Myocyte (in vitro differentiated cells): ENCODE measurements at regions not wholly inside any gene's neighbourhood (a gene's known extent, or its start where the extent isn't known, plus 50 kb on each side); places are given as distances from the start of the nearest gene placed in this dataset.
"Not testable (repeated sequence)": the region's sequence is repeated elsewhere in the genome, so short reads cannot be mapped to it uniquely, and the experiment has no call there.

Experiments
- DNase-seq: peaks from one replicate; pipeline ENCODE4 v3.0.0-alpha.2; 2012; ENCODE audit warnings: low read depth

- no peak for DNase-seq
Measured at GRCh38 chr11:15300341-15300740, 185.6 kb downstream of the INSC start.

GRCh38 chr11:15307619-15308024 lies 192.9 kb downstream of the INSC start:
- no peak for DNase-seq

GRCh38 chr11:15308840-15309239 lies 194.1 kb downstream of the INSC start:
- no peak for DNase-seq

- DNase-seq, result no peak
Measured at GRCh38 chr11:15309296-15309695, 194.6 kb downstream of the INSC start.

GRCh38 chr11:15313862-15314261 lies 199.1 kb downstream of the INSC start:
- DNase-seq, result no peak

- DNase-seq, result no peak
Measured at GRCh38 chr11:15318814-15319213, 204.1 kb downstream of the INSC start.

GRCh38 chr11:15326520-15326919 lies 211.8 kb downstream of the INSC start:
- DNase-seq, result no peak

GRCh38 chr11:15327786-15328231 lies 213.1 kb downstream of the INSC start:
- DNase-seq, result peak; percentile 26

GRCh38 chr11:15333407-15333806 lies 218.7 kb downstream of the INSC start:
- DNase-seq, result no peak

GRCh38 chr11:15334766-15335165 lies 220.0 kb downstream of the INSC start:
- DNase-seq, result no peak

- DNase-seq, result no peak
Measured at GRCh38 chr11:15336021-15336420, 221.3 kb downstream of the INSC start.

GRCh38 chr11:15339302-15339701 lies 224.6 kb downstream of the INSC start:
- no peak for DNase-seq

- DNase-seq, result no peak
Measured at GRCh38 chr11:15341587-15341986, 226.9 kb downstream of the INSC start.

GRCh38 chr11:15342163-15342562 lies 227.4 kb downstream of the INSC start:
- no peak for DNase-seq

GRCh38 chr11:15346907-15347306 lies 232.2 kb downstream of the INSC start:
- no peak for DNase-seq

- DNase-seq, result no peak
Measured at GRCh38 chr11:15347969-15348734, 233.4 kb downstream of the INSC start.

GRCh38 chr11:15349413-15349812 lies 234.7 kb downstream of the INSC start:
- no peak for DNase-seq

GRCh38 chr11:15361316-15361715 lies 246.6 kb downstream of the INSC start:
- DNase-seq, result no peak

- DNase-seq, result not testable (repeated sequence)
Measured at GRCh38 chr11:15365286-15365685, 250.6 kb downstream of the INSC start.

GRCh38 chr11:15367695-15368094 lies 253.0 kb downstream of the INSC start:
- no peak for DNase-seq

- no peak for DNase-seq
Measured at GRCh38 chr11:15370495-15371147, 255.9 kb downstream of the INSC start.

- DNase-seq, result no peak
Measured at GRCh38 chr11:15371533-15371932, 256.8 kb downstream of the INSC start.

- DNase-seq, result no peak
Measured at GRCh38 chr11:15374418-15374817, 259.7 kb downstream of the INSC start.
